ENCODE measurements at regions not wholly inside any gene's neighbourhood (a gene's known extent, or its start where the extent isn't known, plus 50 kb on each side); places are given as distances from the start of the nearest gene placed in this dataset.

GRCh38 chr11:43575913-43576310 is 104.6 kb upstream of the HSD17B12 start:
- DNase-seq (ENCODE audit: low spot score) = no peak

GRCh38 chr11:43576320-43576802 is 104.2 kb upstream of the HSD17B12 start:
- DNase-seq (ENCODE audit: low spot score) = no peak

- DNase-seq (ENCODE audit: low spot score) = no peak
Observed at GRCh38 chr11:43576803-43577521, 103.6 kb upstream of the HSD17B12 start.

GRCh38 chr11:43577566-43578264 is 102.8 kb upstream of the HSD17B12 start:
- no peak for DNase-seq (ENCODE audit: low spot score)

- DNase-seq (ENCODE audit: low spot score) = no peak
Observed at GRCh38 chr11:43578346-43579170, 102.0 kb upstream of the HSD17B12 start.

GRCh38 chr11:43579171-43579918 is 101.2 kb upstream of the HSD17B12 start:
- DNase-seq (ENCODE audit: low spot score) = no peak

- DNase-seq (ENCODE audit: low spot score) = no peak
Observed at GRCh38 chr11:43579919-43580276, 100.6 kb upstream of the HSD17B12 start.

- DNase-seq (ENCODE audit: low spot score) = no peak
Observed at GRCh38 chr11:43580735-43581369, 99.7 kb upstream of the HSD17B12 start.

GRCh38 chr11:43581370-43582023 is 99.0 kb upstream of the HSD17B12 start:
- DNase-seq (ENCODE audit: low spot score) = no peak

- no peak for DNase-seq (ENCODE audit: low spot score)
Observed at GRCh38 chr11:43582024-43582862, 98.3 kb upstream of the HSD17B12 start.

GRCh38 chr11:43582863-43583462 is 97.6 kb upstream of the HSD17B12 start:
- DNase-seq (ENCODE audit: low spot score) = no peak

- no peak for DNase-seq (ENCODE audit: low spot score)
Observed at GRCh38 chr11:43583548-43583947, 97.0 kb upstream of the HSD17B12 start.

- no peak for DNase-seq (ENCODE audit: low spot score)
Observed at GRCh38 chr11:43585877-43586608, 94.5 kb upstream of the HSD17B12 start.

GRCh38 chr11:43589601-43590250 is 90.8 kb upstream of the HSD17B12 start:
- DNase-seq (ENCODE audit: low spot score) = no peak

GRCh38 chr11:43601511-43601910 is 79.0 kb upstream of the HSD17B12 start:
- DNase-seq (ENCODE audit: low spot score) = no peak

GRCh38 chr11:43602670-43603069 is 77.9 kb upstream of the HSD17B12 start:
- DNase-seq (ENCODE audit: low spot score) = no peak

- no peak for DNase-seq (ENCODE audit: low spot score)
Observed at GRCh38 chr11:43614214-43614613, 66.3 kb upstream of the HSD17B12 start.

- no peak for DNase-seq (ENCODE audit: low spot score)
Observed at GRCh38 chr11:43619863-43620505, 60.6 kb upstream of the HSD17B12 start.
